ENCODE measurements at regions not wholly inside any gene's neighbourhood (a gene's known extent, or its start where the extent isn't known, plus 50 kb on each side); places are given as distances from the start of the nearest gene placed in this dataset.

GRCh38 chr9:19939734-19940278 is 151.0 kb upstream of the SLC24A2 start:
- Histone ChIP-seq H3K36me3 (no peaks in the 10 kb centered on the region), H3K4me1 (no peaks in the 10 kb centered on the region), H3K27ac (no peak overlapping the region), H3K9me3 (no peaks in the 10 kb centered on the region), H3K27me3 (no peaks in the 10 kb centered on the region), H3K4me3 (no peak overlapping the region)
- DNase-seq (ENCODE audit: extremely low spot score in 2 of 2), result no peak
- no peak for TF ChIP-seq POLR2AphosphoS5 (IDR thresholded peaks at IDR 0.05; ENCODE audit: insufficient read depth in 1 of 2, low read depth in 1 of 2)
- no peak for TF ChIP-seq CTCF (IDR thresholded peaks at IDR 0.05)
- no peak for TF ChIP-seq POLR2A (IDR thresholded peaks at IDR 0.05)
- intact Hi-C loops (cut with DNase I), result no loop called here

- Histone ChIP-seq H3K9me3 (no peaks in the 10 kb centered on the region), H3K4me3 (no peak overlapping the region), H3K4me1 (no peaks in the 10 kb centered on the region), H3K36me3 (no peaks in the 10 kb centered on the region), H3K27ac (no peak overlapping the region), H3K27me3 (no peaks in the 10 kb centered on the region)
- DNase-seq (ENCODE audit: extremely low spot score in 2 of 2), result no peak
- intact Hi-C loops (cut with DNase I), result no loop called here
- no peak for TF ChIP-seq CTCF (IDR thresholded peaks at IDR 0.05)
- no peak for TF ChIP-seq POLR2A (IDR thresholded peaks at IDR 0.05)
- no peak for TF ChIP-seq POLR2AphosphoS5 (IDR thresholded peaks at IDR 0.05; ENCODE audit: insufficient read depth in 1 of 2, low read depth in 1 of 2)
These were observed 150.3 kb upstream of the SLC24A2 start for GRCh38 chr9:19938990-19939733.

GRCh38 chr9:19937121-19937520 is 148.3 kb upstream of the SLC24A2 start:
- TF ChIP-seq POLR2A (IDR thresholded peaks at IDR 0.05), result no peak
- TF ChIP-seq POLR2AphosphoS5 (IDR thresholded peaks at IDR 0.05; ENCODE audit: insufficient read depth in 1 of 2, low read depth in 1 of 2), result no peak
- no peak for TF ChIP-seq CTCF (IDR thresholded peaks at IDR 0.05)
- Histone ChIP-seq H3K4me3 (no peak overlapping the region), H3K27me3 (no peaks in the 10 kb centered on the region), H3K9me3 (no peaks in the 10 kb centered on the region), H3K4me1 (no peaks in the 10 kb centered on the region), H3K27ac (no peak overlapping the region), H3K36me3 (no peaks in the 10 kb centered on the region)
- intact Hi-C loops (cut with DNase I), result no loop called here
- no peak for DNase-seq (ENCODE audit: extremely low spot score in 2 of 2)

GRCh38 chr9:19936598-19936997 is 147.8 kb upstream of the SLC24A2 start:
- Histone ChIP-seq H3K4me3 (no peak overlapping the region), H3K4me1 (no peaks in the 10 kb centered on the region), H3K27me3 (no peaks in the 10 kb centered on the region), H3K9me3 (no peaks in the 10 kb centered on the region), H3K27ac (no peak overlapping the region), H3K36me3 (no peaks in the 10 kb centered on the region)
- intact Hi-C loops (cut with DNase I), result no loop called here
- TF ChIP-seq POLR2AphosphoS5 (IDR thresholded peaks at IDR 0.05; ENCODE audit: insufficient read depth in 1 of 2, low read depth in 1 of 2), result no peak
- no peak for TF ChIP-seq CTCF (IDR thresholded peaks at IDR 0.05)
- TF ChIP-seq POLR2A (IDR thresholded peaks at IDR 0.05), result no peak
- DNase-seq (ENCODE audit: extremely low spot score in 2 of 2), result no peak

- H3K36me3 ChIP-seq, result no peaks in the 10 kb centered on the region
- H3K4me3 ChIP-seq, result no peak overlapping the region
- H3K4me1 ChIP-seq, result no peaks in the 10 kb centered on the region
- no peaks in the 10 kb centered on the region for H3K9me3 ChIP-seq
- DNase-seq (ENCODE audit: extremely low spot score in 2 of 2), result no peak
- H3K27ac ChIP-seq, result no peak overlapping the region
- TF ChIP-seq POLR2AphosphoS5 (IDR thresholded peaks at IDR 0.05; ENCODE audit: insufficient read depth in 1 of 2, low read depth in 1 of 2), result no peak
- no peak for TF ChIP-seq POLR2A (IDR thresholded peaks at IDR 0.05)
- no peak for TF ChIP-seq CTCF (IDR thresholded peaks at IDR 0.05)
- H3K27me3 ChIP-seq, result no peaks in the 10 kb centered on the region
- intact Hi-C loops (cut with DNase I), result no loop called here
These were observed 146.6 kb upstream of the SLC24A2 start for GRCh38 chr9:19935422-19935821.
